ENCODE measurements at regions not wholly inside any gene's neighbourhood (a gene's known extent, or its start where the extent isn't known, plus 50 kb on each side); places are given as distances from the start of the nearest gene placed in this dataset.

GRCh38 chr13:22198001-22198400, 527.1 kb downstream of the FGF9 start:
- no peak for DNase-seq

DNA sequence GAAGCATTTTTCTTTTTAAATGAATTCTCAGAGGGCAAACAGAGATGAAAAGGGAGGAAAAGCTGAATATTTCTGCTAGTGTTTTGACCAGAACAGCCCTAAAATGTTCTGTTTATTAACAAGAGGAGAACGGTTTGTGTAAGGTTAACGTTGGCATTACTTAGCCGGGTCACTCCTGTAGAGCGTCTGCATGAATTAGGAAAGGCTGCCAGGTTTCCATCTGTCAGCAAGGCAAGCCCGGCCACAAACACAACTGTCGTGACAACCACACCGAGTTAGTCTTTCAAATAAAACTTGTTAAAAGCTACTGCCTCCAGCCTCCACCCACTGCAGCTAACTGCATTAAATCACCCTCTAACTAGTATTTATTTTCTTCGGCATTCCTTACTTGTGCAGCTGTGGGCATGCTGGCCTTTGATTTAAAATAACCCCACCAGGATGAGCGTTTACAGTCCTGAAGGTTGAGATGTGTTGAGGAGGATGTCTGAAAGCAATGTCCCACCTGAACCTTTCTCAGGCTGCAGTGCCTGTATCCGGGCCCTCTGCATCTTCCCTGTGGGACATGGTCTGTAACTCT, 527.9 kb downstream of the FGF9 start:
- no peak for DNase-seq

DNA sequence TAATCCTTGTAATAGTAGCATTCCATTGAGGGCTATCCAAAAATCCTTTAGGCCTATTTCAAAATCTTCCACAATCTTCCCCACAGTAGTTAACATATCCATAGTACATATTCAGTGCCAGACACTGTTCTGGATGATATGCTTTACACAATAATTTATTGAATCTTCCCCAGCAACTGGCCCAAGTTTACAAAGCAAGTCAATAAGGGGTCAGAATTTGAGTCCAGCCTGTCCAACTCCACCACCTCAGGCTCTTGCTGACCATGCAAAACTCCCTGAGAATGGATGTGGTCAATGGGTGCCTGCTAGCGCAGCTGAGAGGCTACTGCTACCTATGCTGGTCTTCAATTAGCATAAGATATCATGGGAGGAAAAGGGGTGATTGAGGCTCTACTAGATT, 529.6 kb downstream of the FGF9 start:
- no peak for DNase-seq

- no peak for DNase-seq
Observed at GRCh38 chr13:22201375-22201925, 530.6 kb downstream of the FGF9 start.

DNA sequence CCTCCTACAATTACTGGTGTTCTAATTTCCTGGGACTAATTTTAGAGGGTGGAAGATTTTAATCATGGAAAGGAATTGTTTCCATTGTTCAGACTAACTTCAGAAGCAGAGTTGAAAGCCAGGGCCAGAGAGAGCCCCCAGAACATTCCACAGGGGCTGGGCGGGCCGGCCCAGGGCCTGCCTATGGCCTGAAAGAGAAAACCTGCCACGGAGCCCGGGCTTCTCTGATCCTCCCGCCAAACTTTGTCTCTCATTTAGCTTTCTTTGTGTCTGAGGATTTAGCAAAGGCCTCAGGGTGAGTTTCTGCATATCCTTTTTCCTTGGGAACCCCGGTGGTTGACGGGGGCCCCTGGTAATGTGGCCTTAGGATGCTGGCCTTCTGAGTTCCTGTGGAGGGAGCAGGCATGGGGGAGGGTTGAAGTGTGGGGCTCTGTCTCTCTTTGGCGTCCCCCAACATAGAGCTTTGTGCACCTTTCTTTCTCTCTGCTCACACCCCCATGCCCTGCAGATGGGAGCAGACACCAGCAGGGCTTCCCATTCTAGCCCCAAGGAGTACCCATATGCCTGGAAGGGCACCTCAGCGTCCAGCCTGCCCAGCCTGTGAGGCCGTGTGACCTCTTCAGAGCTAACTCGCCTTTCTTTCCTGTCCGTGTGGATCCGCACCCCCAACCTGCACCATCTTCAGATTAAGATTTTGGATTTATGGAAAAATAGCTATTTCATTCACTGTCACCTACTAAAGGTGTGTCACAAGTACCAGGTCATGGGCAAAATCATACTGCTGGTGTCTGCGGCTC, 539.5 kb downstream of the FGF9 start:
- DNase-seq: no peak

DNA sequence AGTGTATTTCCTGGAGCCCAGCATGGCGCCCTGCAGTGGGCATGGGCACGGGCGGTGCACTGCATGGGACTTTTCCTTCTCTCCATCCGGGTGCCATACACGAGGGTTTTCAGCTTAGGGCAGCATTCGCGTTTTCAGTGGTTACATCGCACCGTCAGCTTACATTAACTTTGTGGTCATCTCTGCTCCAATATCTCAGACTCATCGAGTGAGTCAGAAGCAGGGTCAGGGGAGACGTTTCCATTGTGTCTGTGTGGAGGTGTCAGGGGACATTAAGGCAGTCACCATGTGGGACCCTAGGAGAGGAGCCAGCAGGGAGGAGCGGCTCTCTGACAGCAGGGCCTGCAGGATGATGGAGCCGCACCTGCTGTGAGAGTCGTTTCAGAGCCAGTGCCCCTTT, 541.0 kb downstream of the FGF9 start:
- no peak for DNase-seq

DNA sequence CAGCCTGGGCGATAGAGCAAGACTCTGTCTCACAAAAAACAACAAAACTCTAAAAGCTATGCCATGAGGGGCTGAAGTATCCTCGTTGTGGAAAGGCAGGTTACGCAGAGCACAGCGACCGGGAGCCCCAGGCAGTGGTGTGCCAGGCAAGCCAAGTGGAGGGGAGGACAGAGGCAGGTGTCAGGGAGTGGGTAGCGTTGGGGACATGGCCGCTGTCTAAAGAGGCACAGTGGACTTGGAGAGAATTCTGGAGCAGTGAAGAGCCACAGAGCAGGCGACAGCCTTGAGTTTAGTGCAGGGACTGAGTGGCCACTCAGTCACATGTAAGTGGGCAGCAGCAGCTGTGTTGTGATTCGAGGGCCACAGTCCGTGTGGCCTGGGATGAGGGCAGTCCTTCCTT, 541.7 kb downstream of the FGF9 start:
- DNase-seq: no peak

DNA sequence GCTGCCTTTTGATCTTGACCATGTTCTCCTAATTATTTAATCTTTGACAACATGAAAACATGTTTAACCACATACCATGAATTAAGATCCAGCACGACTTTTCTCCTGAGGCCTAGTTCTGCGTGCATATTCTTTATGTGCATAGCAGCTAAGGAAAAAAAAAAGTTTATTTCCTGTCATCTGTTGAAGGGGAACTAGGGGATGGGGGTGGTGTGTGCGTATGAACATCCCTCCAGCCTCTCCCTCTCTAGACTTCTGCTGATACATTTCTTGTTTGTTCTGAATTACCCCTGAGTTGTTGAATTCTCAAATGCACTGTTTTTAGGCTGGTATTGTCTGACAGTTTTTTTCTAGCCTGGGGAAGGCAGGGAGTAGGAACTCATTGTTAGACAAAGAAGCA, 543.3 kb downstream of the FGF9 start:
- DNase-seq: no peak

GRCh38 chr13:22218797-22219196, 547.9 kb downstream of the FGF9 start:
- no peak for DNase-seq

DNA sequence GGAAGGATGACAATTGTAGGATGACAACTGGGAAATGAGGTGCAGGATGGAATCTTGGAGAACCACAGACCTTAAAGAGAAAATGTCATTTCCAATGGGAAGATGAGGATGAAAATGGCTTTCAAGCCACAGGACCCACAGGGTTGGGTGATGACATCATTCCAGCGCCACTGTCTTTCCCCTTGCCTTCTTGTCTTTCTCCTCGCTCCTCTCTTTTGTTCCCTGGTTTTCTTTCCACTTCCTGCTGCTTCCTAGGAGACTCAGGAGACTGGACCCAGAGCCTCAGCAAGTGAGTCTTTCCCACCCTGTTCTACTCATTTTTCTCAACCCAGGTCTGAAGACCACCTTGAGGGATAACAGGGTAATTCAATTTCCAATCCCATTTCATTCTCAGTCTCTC, 548.8 kb downstream of the FGF9 start:
- DNase-seq: no peak

GRCh38 chr13:22220151-22221135, 549.6 kb downstream of the FGF9 start:
- no peak for DNase-seq

DNA sequence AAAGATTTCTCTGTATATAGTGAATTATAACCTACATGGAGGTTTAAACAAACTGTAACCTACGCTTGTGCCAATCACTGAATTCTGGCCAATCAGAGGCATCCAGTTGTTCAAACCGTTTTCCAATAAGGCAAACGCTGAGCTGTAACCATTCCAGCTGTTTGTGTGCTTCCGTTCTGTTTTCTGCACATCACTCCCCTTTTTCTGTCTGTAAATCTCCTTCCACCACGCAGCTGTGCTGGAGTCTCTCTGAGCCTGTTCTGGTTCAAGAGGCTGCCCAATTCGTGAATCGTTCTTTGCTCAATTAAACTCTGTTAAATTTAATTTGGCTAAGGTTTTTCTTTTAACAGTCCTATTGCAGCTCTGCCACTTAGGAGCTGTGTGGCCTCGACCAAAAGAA, 552.5 kb downstream of the FGF9 start:
- no peak for DNase-seq

DNA sequence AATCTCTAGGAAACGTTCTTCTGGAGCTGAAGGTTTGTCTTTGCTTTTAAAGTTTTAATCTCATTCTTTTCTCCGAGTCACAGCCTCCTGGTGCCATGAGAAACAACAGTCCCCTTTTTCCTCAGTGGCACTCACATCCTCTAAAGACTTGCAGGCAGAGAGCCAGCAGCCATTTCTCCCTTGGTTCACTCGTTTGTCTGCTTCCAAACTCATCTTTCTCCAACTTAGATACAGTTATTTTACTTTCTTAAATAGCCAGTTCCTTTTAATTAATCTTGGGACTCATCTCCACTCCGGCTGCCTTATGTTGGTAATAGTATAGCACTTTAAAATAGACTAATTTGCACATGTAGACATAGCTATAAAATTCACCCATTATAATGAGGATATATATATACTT, 555.2 kb downstream of the FGF9 start:
- no peak for DNase-seq

DNA sequence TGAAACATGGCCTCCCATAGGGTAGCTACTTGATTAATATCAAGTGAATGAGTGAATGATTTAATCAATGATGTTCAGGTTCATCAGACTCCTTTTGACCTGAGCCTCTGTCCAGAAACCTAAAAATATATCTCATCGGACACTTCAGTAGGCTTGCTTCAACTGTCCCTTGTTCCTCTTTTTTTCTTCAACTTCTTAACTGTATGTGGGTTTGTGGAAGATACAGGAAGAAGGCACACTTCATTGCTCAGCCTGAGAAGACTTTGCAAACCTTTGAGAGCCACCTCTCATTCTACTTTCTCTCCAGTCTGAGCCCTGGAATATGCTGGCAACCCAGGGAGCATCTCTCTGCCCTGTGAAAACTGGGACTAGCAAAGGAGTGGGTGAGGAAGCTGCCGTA, 557.0 kb downstream of the FGF9 start:
- no peak for DNase-seq

DNA sequence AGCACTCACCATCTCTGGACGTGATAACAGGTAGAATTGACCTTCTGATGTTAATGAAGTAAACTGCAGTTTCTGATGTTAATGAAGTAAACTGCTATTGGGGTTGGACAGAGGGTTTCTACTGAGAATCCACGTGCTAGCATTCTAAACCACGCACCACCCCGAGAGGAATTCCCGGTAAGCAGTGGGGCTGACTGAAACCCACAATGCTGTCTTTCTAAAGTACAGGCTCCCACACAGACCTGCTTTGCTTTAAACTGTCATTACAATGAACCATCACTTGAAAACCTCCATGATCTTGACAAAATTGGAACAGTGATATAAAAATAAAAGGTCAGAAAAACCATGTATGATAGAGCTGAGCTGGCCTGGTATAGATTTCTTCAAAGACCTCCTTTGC, 559.0 kb downstream of the FGF9 start:
- no peak for DNase-seq

GRCh38 chr13:22232186-22232585, 561.3 kb downstream of the FGF9 start:
- DNase-seq: no peak

GRCh38 chr13:22235285-22235949, 564.5 kb downstream of the FGF9 start:
- DNase-seq: no peak

DNA sequence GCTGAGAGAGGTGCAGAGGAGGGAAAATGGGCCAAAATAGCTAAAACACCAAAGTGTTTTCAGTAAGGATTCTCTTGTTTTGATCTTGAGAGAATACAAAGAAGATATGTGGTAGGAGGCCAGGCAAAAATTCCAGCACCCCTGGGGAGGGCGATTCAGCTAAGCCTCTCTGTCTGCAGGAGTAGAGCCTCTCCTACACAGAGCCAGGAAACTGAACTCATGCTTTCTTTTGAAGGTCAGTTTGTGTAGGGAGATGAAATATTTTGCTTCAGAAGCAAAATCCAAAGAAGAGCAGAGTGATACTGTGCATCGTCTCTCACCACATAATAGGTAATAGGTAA, 565.0 kb downstream of the FGF9 start:
- DNase-seq: no peak

- no peak for DNase-seq
Observed at GRCh38 chr13:22238269-22238668, 567.4 kb downstream of the FGF9 start.

GRCh38 chr13:22240716-22241115, 569.8 kb downstream of the FGF9 start:
- DNase-seq: no peak

DNA sequence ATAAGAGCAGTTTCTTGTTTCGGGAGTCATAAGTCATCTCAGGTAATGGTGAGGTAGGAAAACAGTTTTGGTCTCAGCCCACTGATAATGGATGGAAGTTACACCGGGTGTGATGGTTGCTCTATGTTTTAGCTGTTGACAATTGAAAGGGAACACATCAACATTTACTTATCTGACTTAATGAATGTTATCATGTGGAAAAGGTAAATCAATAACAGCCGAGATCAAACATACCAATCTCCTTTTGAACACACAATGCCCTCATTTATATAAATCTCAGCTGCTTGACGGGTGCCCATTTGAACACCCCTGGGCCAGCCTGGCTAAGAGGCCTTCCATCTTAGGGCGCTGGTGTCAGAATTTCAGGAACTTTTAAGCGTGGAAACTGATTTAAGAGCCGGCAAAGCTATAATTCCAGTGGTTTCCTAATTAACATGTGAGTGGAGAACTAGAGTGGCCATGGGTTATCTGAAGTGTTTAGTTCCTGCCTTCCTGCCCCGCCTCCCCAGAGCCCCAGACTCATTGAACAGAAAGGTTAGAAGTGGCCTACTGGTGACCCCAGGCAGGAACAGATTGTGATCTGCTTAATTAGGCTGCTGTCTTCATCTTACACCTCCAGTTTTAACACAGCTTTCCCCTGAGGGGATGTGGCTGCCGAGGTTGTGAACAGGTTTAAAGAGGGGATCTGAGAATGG, 572.7 kb downstream of the FGF9 start:
- DNase-seq: no peak

GRCh38 chr13:22252281-22252830, 581.5 kb downstream of the FGF9 start:
- DNase-seq: no peak
